NCI-H510A (cell line): ENCODE measurements at regions not wholly inside any gene's neighbourhood (a gene's known extent, or its start where the extent isn't known, plus 50 kb on each side); places are given as distances from the start of the nearest gene placed in this dataset.

Source experiments
- DNase-seq: peaks from one replicate; lab custom pipeline; 2025; lab: John Stamatoyannopoulos, UW

- DNase-seq, result no peak
Measured at GRCh38 chr13:100940658-100941057, 266.1 kb upstream of the TMTC4 start.

GRCh38 chr13:100933841-100934240 is 259.2 kb upstream of the TMTC4 start:
- DNase-seq, result no peak

- DNase-seq, result no peak
Measured at GRCh38 chr13:100922599-100922998, 248.0 kb upstream of the TMTC4 start.

- DNase-seq, result no peak
Measured at GRCh38 chr13:100921139-100921538, 246.5 kb upstream of the TMTC4 start.

DNA sequence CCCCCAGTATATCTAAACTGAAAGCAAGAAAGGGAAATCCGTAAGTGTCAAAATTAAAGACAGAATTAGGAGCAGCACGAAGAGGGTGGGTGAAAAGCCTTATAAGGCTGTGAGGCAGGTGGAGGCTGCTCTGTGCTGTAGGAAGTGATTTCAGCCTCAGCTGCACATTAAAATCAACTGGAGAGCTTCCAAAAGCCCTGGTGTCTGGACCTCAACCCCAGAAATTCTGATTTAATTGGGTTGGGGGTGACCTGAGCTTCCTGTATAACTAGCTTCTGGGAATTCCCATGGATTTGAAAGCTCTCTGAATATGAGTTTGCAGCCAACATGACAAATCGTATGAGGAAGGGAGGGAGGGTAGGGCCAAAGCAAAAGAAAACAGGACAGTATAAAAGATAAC is 242.4 kb upstream of the TMTC4 start:
- DNase-seq, result no peak

GRCh38 chr13:100913143-100913542 is 238.5 kb upstream of the TMTC4 start:
- no peak for DNase-seq

DNA sequence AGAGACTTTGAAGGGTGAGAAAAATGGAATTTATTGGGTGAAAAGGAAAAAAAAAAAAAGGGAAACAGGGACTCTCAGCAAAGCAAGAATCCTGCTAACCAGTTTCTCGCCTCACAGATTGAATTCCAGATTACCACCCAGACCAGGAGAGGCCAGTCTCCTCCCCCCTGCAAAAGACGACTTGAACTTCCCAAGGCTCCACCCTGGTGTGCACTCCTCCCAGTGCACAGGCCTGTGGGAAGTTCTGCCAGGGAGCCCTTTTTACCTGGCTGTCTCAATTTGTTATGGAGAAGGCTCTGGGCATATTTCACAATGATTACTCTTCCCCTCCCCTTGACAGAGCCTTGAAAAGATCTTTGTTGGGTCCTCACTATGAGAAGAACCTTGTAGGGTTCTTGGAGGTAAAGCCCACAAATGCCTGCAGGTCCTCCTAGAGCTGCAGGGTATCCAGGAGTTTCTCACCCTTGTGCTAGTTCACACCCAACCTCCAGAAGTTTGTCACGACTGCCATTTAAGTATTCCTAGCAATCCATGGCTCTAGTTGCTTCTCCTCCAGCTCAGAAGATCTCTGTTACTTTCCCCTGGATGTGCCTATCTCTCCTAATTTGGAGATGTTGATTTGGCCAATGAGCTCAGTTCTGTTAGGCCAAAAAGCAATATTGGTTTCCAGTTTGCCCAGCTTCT is 229.8 kb upstream of the TMTC4 start:
- no peak for DNase-seq

- DNase-seq, result no peak
Measured at GRCh38 chr13:100899720-100900316, 225.2 kb upstream of the TMTC4 start.

GRCh38 chr13:100898431-100898830 is 223.8 kb upstream of the TMTC4 start:
- DNase-seq, result no peak

GRCh38 chr13:100895651-100896050 is 221.1 kb upstream of the TMTC4 start:
- no peak for DNase-seq

DNA sequence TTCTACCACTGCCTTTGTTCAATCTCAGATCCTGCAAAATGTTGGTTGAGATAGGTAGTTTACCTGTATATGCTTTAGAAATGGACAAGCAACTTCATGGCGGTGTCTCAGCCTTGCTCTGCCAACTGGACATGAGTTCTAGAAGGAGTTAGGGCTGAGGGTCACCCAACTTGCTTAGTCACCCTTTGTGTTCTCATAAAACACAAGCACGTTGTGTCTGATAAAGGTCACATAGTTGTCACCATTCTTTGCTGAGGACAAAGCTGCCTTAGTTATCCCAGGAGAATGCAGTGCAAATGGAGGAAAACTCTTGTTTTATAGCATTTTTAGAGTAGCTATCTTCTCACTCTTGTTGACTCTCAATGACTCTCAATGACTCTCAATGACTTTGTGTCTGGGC is 218.4 kb upstream of the TMTC4 start:
- no peak for DNase-seq

- no peak for DNase-seq
Measured at GRCh38 chr13:100890645-100891044, 216.1 kb upstream of the TMTC4 start.

DNA sequence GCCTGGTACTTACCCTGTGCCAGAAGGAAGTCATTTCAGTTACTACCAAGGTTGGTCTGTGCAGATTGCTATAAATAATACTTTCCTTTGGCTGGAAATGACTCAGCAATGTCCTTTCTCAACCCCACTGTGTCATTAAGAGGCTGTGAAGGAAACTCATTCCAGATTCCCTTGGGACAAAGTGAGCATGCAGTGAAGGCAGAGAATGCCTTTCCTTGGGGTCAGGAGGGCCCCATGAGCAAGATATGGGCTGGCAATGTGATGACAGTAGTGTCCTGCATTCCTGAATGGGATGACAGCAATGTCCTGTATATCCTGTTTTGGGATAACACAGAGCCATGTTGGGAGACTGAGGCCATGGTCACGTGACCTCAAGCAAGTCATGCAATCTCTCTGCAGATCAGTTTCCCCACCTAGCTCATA is 213.1 kb upstream of the TMTC4 start:
- DNase-seq, result no peak

DNA sequence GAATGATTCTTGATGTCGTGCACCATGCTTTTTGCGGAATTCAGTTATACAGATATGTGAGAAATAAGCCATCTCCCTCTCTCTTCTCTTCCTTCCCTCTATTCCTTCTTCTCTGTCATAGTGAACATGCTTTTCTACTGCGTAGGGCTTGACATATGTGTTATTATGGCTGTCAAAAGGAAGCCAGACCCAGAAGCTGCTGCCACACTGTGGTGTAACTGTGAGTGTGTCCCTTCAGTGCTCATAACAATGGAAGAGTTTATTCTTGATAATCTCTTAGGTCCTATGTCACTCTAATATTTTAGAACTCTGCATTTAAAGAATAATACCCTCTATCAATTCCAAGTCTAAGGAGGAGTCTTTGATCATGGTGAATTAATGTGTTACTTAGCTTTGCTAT is 208.9 kb upstream of the TMTC4 start:
- no peak for DNase-seq

GRCh38 chr13:100881291-100881864 is 206.8 kb upstream of the TMTC4 start:
- no peak for DNase-seq

DNA sequence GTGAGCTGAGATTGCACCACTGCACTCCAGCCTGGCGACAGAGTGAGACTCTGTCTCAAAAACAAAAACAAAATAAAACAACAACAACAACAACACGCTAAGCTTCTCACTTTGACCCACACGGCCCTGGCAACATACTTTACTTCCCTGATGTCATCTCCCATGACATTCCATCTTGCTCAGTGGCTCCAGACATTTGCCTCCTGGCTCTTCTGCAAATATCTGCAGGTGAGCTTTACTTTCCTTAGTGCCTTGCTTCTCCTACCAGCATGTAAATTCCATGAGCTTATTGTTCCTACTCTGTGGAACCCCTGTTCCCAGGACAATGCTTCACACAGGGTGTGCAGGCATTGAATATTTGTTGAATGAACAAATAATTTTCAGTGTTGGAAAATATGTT is 205.6 kb upstream of the TMTC4 start:
- DNase-seq, result no peak

DNA sequence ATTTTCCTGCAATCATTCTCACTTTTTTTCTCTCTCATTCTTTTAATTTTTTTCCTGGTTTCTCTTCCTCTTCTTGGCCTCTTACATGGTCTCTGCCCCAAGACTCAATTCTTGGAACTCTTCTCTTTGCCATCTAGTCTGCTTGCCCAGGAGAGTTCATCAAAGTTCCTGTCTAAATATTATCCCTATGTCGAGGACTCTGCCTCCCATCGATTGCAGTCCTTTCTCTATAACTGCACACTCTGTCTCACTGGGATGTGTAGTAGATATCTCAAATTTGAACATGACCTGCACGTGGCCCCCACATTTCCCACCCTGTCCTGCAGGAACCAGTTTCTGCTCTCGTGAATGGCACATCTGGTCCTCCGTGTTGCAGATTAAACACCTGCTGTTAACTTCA is 204.7 kb upstream of the TMTC4 start:
- DNase-seq, result no peak

DNA sequence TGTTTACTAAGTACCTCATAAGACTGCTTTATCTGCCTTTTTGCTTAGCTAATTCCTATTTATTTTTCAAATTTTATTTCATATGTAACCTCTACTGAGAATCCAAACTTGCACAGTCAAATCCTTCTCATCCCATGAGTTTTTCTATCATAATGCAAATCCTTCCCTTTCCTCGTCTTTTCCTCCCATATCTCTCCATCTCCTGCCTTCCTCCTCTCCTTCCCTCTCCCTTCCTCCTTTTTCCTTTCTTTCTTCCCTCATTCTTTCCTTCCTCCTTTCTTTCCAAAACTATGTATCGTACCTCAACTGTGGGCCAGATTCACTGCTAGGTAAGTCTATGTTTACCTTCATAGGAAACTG is 201.4 kb upstream of the TMTC4 start:
- no peak for DNase-seq

DNA sequence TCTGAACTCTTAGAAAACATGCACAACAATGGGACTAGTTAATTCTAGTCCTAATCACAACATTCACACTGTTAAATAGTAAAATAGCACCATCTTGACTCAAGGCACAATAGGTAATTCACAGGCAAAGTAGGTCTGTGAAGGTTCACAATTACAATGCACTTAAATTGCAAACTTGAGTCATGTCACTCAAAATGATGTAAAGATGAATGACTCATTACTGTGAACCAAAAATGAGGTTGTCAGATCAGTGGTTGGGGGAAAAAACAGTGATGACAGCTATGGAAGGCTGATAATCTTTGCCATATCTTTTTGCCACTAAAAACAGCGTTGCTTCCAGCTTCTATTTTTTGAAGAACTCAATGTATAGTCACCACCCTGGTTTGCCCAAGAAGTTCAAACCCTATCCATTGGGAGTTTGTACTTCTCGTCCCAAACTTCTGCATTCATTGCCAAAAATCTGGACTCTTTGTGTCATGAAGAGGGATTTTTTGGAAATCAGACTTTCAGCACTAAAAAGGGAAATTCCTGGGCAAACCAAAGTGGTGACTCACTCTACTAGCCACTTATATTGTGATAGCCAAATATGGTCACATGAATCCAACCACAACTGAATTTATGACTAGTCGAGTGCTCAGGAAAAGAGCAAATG is 200.9 kb upstream of the TMTC4 start:
- no peak for DNase-seq

DNA sequence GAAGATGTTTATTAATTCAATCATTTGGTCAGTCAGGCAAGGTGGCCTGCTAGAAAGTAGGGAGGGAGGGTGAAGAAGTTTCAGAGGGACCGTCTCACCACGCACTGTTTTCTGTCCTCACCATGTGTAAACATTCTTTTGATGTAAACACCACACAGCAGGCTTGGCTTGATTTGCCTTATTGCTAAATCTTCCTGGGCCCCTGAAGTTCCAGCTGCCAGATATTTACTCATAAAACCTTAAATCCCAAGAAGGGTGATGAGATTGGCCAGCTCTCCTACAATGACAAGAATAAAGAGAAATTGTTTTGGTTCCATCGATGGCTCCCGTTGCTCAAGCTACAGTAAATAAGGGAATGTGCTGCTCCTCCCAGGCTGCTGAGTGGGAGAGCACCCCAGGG is 198.2 kb upstream of the TMTC4 start:
- no peak for DNase-seq

GRCh38 chr13:100870898-100871297 is 196.3 kb upstream of the TMTC4 start:
- DNase-seq, result no peak

GRCh38 chr13:100860866-100861265 is 186.3 kb upstream of the TMTC4 start:
- no peak for DNase-seq

DNA sequence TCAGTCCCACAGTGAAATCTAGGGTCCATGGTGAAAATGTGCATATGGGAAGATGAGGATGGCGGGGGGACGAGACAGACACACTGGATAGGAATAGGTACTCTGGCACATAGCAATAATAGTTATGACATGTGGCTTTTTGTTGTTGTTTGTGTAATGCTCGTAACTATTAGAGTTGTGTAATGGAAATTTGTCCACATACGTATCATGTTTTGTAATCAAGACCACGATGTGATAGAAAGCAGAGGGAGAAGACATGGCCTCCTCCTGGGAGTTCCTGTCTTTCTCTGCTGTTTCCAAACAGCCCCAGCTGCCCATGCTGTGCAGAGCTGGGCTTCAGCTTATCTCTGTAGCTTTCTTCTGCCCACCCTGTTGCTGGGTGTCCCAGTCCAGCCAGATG is 185.3 kb upstream of the TMTC4 start:
- DNase-seq, result no peak
